Activated T-helper 2 cell treated with anti-CD3 and anti-CD28 coated beads, Interferon-gamma antibody, Interleukin-2, Interleukin-4, amounts not matched to agents 10 μg/mL and 5 μg/mL and 100 μg/mL, durations not matched to agents 14 hours and 24 hours and 36 hours (primary cell): ENCODE measurements at regions not wholly inside any gene's neighbourhood (a gene's known extent, or its start where the extent isn't known, plus 50 kb on each side); places are given as distances from the start of the nearest gene placed in this dataset.

Experiments used
- DNase-seq: peaks from one replicate; pipeline ENCODE4 v3.0.0; 2021; ENCODE audit warnings: low spot score
- H3K27ac Mint-ChIP-seq: one replicate; pipeline ENCODE4 v1.8.0; 2021; ENCODE audit warnings: mixed read lengths
- H3K27me3 Mint-ChIP-seq: one replicate; pipeline ENCODE4 v1.8.0; 2021; ENCODE audit warnings: low read depth, mixed read lengths
- H3K36me3 Mint-ChIP-seq: one replicate; pipeline ENCODE4 v1.8.0; 2021; ENCODE audit warnings: low read depth, mixed read lengths
- H3K4me1 Mint-ChIP-seq: one replicate; pipeline ENCODE4 v1.8.0; 2021; ENCODE audit warnings: low read depth, mixed read lengths
- H3K4me3 Mint-ChIP-seq: one replicate; pipeline ENCODE4 v1.8.0; 2021; ENCODE audit warnings: low read depth, mild to moderate bottlenecking, moderate library complexity, mixed read lengths
- H3K9me3 Mint-ChIP-seq: one replicate; pipeline ENCODE4 v1.8.0; 2021; ENCODE audit warnings: mixed read lengths
- intact Hi-C: fragments of 100-400 bp; cut with micrococcal nuclease; formaldehyde crosslinking; loops from one replicate; pipeline ENCODE4 v1.15.1; 2023

DNA sequence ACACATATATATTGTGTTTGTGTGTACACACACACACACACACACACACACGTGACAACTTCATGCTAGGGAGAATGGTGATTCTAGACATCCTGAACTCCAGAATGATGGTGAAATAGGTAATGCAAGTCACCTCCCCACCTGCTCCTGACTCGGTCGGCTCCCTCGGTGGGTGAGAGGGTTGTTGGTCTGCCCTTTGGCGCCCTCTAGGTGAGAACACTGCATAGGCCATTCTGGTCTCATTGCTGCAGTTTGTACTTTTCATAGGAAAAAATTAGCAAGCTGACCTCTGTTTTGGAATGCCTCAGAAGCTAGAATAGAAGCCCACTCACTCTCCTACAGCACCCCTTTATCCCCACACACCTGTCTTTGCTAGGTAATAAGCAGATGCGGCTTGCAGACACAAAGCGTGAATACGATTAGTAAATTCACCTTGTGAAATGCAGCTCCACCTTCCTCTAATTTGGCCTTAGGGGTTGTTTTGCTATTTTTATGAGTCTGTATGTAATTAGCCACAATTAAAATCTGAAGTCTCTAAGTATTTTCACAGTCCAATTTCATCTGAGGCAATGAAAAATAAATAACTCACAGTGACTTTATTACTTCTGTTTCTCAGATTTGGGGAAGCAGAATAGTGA, 130.0 kb upstream of the KCNJ15 start:
- no peaks in the 10 kb centered on the region for H3K9me3 Mint-ChIP-seq
- H3K36me3 Mint-ChIP-seq: no peaks in the 10 kb centered on the region
- H3K27ac Mint-ChIP-seq: no peak overlapping the region
- H3K4me1 Mint-ChIP-seq: no peaks in the 10 kb centered on the region
- DNase-seq: peak; percentile 16
- H3K4me3 Mint-ChIP-seq: no peak overlapping the region
- H3K27me3 Mint-ChIP-seq: peaks cover 12% of the 10 kb centered on the region
- intact Hi-C loops: no loop called here

DNA sequence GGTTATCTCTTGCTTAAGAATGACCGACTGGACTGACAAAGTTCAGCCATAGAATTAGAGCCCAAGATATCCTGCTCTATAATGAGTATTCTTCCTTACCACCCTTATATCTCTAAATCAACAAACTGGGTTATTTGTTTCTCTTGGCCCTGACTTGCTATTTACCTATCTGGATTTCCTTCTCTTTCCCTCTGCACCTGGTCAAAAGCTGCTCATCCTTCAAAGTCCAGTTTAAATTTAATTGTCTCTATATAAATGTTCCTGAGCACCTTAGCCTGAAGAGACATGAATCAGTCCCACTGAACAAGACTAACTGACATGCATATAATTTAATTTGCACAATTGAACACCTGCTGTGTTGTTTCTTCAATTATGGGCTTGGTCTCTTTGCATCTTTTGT, 127.1 kb upstream of the KCNJ15 start:
- Mint-ChIP-seq H3K36me3 (no peaks in the 10 kb centered on the region), H3K27ac (no peak overlapping the region), H3K9me3 (no peaks in the 10 kb centered on the region), H3K27me3 (peaks cover 13% of the 10 kb centered on the region), H3K4me3 (no peak overlapping the region), H3K4me1 (no peaks in the 10 kb centered on the region)
- intact Hi-C loops: no loop called here
- DNase-seq: no peak

DNA sequence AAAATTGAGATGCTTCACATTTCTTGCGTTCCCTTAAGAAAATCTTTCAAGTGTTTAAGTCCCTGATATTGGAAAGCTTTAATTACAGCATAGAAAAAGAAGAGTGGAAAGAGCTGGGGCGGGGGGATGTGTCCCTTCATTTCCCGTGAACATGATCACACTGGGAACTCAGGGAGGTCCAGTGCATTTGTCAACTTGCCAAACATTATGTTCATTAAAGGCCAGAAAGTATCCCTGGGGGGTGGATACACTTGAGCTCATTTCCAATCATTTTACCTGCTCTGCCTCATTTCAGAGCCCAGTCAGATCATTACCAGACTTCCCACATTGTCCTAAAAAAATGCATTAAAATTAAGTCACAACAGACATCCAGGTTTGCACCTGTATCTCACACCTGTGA, 123.6 kb upstream of the KCNJ15 start:
- no peak for DNase-seq
- Mint-ChIP-seq H3K9me3 (no peaks in the 10 kb centered on the region), H3K4me3 (no peak overlapping the region), H3K27ac (no peak overlapping the region), H3K27me3 (peaks cover 10% of the 10 kb centered on the region), H3K4me1 (no peaks in the 10 kb centered on the region), H3K36me3 (no peaks in the 10 kb centered on the region)
- intact Hi-C loops: no loop called here

DNA sequence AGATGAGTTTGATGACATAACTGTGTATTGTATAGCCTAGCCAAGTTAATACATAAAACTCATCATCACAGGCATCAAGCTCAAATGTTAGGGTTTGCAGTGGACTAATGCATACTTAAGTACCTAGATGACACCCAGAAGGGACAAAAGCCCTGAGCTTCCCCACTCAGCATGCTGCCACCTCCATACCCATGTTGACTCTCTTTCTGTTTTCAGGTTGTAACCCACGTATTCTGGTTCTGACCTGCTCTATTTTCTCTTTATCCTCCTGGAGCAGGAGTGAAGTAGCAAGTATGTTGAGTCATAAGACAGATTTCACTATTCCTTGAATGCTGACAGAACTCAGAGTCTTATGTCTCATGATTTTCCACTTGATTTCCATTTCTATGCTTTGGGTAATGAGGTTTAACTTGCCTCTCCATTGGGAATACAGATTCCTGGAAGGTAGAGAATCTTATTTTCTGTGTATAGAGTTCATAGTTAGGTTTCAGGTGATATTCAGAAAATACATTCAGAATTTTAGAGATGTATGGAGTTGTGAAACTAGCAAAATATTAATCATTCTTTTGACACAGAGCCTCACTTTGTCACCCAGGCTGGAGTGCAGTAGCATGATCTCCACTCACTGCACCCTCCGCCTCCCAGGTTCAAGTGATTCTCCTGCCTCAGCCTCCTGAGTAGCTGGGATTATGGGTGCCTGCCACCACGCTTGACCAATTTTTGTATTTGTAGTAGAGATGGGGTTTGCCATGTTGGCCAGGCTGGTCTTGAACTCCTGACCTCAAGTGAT, 122.5 kb upstream of the KCNJ15 start:
- DNase-seq: no peak
- intact Hi-C loops: no loop called here
- Mint-ChIP-seq H3K4me1 (no peaks in the 10 kb centered on the region), H3K36me3 (no peaks in the 10 kb centered on the region), H3K27me3 (peaks cover 11% of the 10 kb centered on the region), H3K9me3 (no peaks in the 10 kb centered on the region), H3K4me3 (no peak overlapping the region), H3K27ac (no peak overlapping the region)

DNA sequence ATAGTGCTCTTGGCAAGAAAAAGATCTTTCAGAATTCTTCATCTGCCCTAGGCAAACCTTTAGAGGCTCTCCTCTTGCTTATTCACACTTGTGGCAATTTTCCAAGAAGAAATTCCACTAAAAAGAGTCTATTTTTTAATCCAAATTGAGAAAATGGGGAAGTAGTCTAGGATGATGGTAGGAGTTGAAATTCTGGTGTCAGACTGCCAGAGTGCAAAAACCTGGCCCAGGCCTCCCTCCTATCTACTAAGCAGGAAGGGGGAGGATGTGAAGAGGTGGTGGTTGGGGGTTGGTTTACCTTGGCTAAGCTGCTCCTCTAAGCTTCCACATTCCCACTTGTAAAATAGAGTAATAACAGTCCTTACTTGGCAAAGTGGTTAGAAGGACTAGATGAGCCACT, 120.6 kb upstream of the KCNJ15 start:
- Mint-ChIP-seq H3K4me3 (no peak overlapping the region), H3K4me1 (no peaks in the 10 kb centered on the region), H3K9me3 (no peaks in the 10 kb centered on the region), H3K36me3 (no peaks in the 10 kb centered on the region), H3K27me3 (peaks cover 9% of the 10 kb centered on the region), H3K27ac (no peak overlapping the region)
- no peak for DNase-seq
- intact Hi-C loops: no loop called here

DNA sequence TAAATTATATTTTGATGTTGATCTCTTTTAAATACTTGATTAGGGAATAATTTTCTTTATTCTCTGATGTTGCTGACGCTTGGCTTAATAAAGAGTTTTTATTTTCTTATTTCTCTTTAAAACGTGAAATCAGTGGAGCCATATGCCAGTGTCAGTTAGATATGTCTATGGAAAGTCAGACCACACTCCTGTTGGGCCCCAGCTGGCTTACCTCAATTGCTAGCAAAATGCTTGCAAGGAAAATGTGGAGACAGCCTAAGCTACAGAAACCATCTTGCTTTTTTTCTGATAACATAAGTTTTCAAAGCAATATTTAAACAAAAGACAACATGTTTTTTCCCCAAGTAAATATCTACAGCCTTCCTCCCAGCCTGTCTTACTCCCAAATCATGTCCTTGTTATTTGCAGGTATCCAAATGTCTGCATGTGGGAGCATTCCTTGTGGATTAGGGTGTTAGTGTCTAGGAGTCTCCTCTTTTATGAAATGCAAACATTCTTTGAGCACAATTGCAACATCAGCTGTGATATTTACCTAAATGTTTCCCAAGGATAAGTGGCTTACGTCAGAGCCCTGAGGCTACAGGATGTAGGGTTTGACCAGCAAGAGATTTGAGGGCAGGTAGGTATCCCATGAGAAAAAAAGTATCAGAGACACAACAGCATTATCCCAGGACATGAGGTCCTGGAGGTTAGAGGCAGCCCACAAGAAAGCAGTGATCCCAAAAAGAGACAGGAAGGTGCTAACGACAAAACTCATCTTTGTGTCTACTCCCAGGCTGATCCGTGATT, 117.2 kb upstream of the KCNJ15 start:
- H3K27me3 Mint-ChIP-seq: peaks cover 8% of the 10 kb centered on the region
- H3K36me3 Mint-ChIP-seq: no peaks in the 10 kb centered on the region
- H3K9me3 Mint-ChIP-seq: no peaks in the 10 kb centered on the region
- no peak for DNase-seq
- H3K4me3 Mint-ChIP-seq: no peak overlapping the region
- intact Hi-C loops: no loop called here
- no peak overlapping the region for H3K27ac Mint-ChIP-seq
- no peaks in the 10 kb centered on the region for H3K4me1 Mint-ChIP-seq

DNA sequence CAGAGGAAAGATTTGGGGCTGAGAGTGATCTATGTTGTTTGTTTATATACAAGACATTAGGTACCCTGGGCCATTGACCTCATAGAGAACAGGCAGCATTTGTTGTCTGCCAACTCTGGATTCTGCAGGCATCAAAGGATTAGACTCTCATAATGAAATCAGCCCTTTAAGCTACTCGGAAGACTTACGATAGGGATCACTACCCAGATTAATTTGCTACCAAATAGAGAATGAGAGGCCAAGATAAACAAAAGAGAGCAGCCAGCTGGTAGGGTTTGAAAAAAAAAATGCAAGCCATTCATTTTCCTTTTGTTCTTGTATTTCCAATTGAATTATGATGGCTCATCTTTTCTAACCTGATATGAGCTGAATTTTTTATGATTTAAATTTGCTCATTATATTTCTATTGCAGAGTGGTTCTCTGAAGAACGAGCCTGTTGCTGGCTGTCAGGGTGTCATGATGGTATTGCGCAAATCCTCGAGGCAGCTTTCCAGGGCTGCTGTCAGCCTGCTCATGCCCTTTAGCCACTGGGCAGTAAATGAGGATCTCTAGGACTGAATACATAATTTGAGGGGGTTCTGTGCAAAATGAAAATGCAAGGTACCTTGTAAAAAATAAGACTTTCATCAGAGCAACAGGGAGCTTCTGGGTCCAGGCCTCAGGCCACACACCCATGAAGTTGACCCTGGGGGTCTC, 116.4 kb upstream of the KCNJ15 start:
- intact Hi-C loops: no loop called here
- Mint-ChIP-seq H3K27me3 (peaks cover 10% of the 10 kb centered on the region), H3K4me3 (no peak overlapping the region), H3K9me3 (peaks cover 5% of the 10 kb centered on the region), H3K27ac (no peak overlapping the region), H3K36me3 (no peaks in the 10 kb centered on the region), H3K4me1 (no peaks in the 10 kb centered on the region)
- DNase-seq: no peak

DNA sequence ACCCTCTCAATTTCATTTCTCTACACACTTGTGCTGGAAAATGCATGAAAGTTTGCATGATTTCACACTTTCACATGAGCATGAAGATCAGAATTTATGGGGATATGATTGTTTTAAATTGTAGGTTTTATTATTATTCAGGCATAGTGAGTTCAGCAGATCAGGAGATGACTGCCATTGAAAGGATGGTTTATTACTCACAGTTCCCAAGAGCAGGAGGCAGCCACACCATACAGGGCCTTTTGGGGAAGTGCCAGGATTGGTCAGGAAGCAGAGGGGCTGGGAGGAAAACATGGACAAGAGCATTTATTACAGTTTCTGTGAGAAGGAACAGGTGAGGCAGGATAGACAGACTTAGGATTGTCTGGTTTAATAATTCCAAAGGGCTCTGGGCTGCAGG, 114.6 kb upstream of the KCNJ15 start:
- intact Hi-C loops: no loop called here
- DNase-seq: no peak
- Mint-ChIP-seq H3K9me3 (peaks cover 9% of the 10 kb centered on the region), H3K4me3 (no peak overlapping the region), H3K27ac (no peak overlapping the region), H3K4me1 (no peaks in the 10 kb centered on the region), H3K36me3 (no peaks in the 10 kb centered on the region), H3K27me3 (peaks cover 12% of the 10 kb centered on the region)

DNA sequence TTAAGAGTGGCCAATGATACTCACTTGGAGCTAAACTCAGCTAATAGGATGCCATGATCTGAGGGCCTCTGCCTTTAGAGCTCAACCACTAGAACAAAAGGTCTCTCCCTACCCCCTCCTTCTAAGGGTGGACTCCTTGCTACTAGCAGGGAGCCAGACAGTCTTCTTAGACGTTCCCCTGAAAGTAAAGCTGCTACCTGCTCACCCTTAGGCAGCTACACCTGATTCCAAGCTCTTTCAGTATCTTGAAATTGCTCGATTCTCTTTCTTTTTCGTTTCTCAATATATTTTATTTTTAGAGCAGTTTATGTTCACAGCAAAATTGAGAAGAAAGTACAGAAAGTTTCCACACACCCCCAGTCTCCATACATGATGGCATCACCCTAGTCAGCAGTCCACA, 112.6 kb upstream of the KCNJ15 start:
- peaks cover 9% of the 10 kb centered on the region for H3K27me3 Mint-ChIP-seq

DNA sequence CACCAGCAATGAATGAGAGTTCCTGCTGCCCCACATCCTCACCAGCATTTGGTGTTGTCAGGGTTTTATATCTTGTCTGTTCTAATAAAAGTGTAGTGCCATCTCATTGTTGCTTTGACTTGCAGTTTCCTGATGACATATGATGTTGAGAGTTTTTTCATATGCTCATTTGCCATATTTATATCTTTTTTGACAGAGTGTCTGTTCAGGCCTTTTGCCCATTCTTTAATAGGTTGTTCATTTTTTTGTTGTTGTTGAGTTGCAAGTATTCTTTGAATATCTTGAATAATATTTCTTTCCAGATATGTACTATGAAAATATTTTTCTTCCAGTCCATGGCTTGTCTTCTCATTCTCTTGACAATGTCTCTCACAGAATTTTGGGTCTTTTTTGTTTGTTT, 111.7 kb upstream of the KCNJ15 start:
- Mint-ChIP-seq H3K27me3 (peaks cover 6% of the 10 kb centered on the region), H3K27ac (no peak overlapping the region), H3K4me1 (no peaks in the 10 kb centered on the region), H3K9me3 (peaks cover 9% of the 10 kb centered on the region), H3K4me3 (no peak overlapping the region), H3K36me3 (no peaks in the 10 kb centered on the region)
- intact Hi-C loops: no loop called here
- DNase-seq: no peak

More for the DNA sequence above, 112.6 kb upstream of the KCNJ15 start:
- Mint-ChIP-seq H3K27ac (no peak overlapping the region), H3K36me3 (no peaks in the 10 kb centered on the region), H3K4me1 (no peaks in the 10 kb centered on the region), H3K9me3 (peaks cover 9% of the 10 kb centered on the region), H3K4me3 (no peak overlapping the region)
- no peak for DNase-seq
- intact Hi-C loops: no loop called here

DNA sequence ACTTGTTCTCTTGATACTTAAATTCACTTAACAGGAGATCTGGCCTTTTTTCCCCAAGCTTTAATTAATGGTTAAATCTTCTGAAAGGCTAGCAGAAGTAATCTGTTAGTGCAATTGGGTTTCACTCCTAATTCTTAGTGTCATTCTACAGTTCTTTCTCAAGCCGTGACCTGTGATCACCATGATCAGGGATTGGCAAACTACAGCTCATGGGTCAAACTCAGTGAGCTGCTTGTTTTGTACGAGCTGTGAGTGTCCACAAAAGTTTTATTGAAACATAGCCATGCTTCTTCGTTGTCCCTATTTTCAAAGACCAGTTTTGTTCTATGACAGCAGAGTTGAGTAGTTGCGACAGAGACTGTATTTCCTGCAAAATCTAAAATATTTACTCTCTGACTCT, 109.4 kb upstream of the KCNJ15 start:
- intact Hi-C loops: no loop called here
- no peak overlapping the region for H3K4me3 Mint-ChIP-seq
- DNase-seq: no peak
- no peaks in the 10 kb centered on the region for H3K4me1 Mint-ChIP-seq
- H3K27me3 Mint-ChIP-seq: peaks cover 13% of the 10 kb centered on the region
- no peaks in the 10 kb centered on the region for H3K36me3 Mint-ChIP-seq
- H3K27ac Mint-ChIP-seq: no peak overlapping the region
- peaks cover 9% of the 10 kb centered on the region for H3K9me3 Mint-ChIP-seq

DNA sequence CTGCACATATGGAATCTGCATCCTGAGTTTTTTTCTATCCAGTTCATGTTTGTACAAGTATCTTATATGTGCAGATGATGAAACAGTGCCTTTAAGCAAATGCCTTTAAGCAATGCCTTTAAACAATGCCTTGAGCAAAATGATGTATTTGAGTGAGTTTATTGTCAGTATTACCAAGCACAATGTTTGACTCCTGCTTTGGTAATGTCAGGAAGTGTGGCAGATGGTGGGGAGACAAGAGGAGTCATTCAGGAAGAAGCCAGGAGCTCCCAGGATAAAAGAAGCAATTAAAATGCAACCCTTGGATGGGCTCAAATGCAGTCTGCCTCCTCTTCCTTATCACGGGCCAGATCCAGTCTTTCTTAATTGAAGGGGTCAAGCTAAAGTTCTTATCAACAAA, 108.7 kb upstream of the KCNJ15 start:
- no peaks in the 10 kb centered on the region for H3K4me1 Mint-ChIP-seq
- H3K9me3 Mint-ChIP-seq: peaks cover 9% of the 10 kb centered on the region
- H3K27ac Mint-ChIP-seq: no peak overlapping the region
- peaks cover 13% of the 10 kb centered on the region for H3K27me3 Mint-ChIP-seq
- no peaks in the 10 kb centered on the region for H3K36me3 Mint-ChIP-seq
- DNase-seq: no peak
- H3K4me3 Mint-ChIP-seq: no peak overlapping the region
- intact Hi-C loops: no loop called here
